GM10266 (cell line): ENCODE measurements at regions not wholly inside any gene's neighbourhood (a gene's known extent, or its start where the extent isn't known, plus 50 kb on each side); places are given as distances from the start of the nearest gene placed in this dataset.

Experiments used
- DNase-seq: peaks from one replicate; pipeline ENCODE4 v3.0.0; 2012; ENCODE audit errors: extremely low spot score
- TF ChIP-seq, protein P1 (sequence below): IDR thresholded peaks from 2 replicates; pipeline ENCODE4 v1.5.1; 2012; ENCODE audit warnings: mild to moderate bottlenecking, low read depth; ENCODE audit not compliant: control insufficient read depth, insufficient read depth; ENCODE audit errors: missing control alignments

DNA sequence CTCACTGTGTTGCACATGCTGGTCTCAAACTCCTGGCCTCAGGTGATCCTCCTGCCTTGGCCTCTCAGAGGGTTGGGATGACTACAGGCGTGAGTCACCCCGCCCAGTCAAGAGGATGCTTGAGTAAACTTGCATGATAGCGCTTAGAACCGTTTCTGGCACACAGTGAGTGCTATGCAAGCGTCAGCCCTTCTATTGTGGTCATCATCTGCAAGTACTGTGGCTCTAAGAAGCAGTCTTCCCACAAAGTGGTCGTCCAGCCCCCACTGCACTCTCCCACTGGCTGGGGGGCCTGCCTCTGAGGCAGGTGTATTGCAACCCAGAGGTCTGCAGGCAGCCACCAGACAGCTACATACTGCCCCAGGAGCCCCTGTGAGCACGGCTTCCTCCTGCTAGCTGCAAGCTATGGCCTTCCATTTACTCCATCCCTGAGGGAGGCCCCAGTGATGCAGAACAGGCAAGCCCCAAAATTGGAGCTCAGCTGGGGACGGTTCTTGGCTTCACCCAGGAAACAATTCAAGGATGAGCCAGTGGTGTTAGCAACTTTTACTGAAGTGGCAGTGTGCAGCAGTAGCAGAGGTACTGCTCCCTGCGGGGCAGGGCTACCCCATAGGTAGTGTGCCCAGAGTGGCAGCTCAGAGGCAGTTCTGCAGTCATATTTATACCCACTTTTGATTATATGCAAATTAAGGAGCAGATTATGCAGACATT lies 95.4 kb downstream of the LSM3 start:
- DNase-seq = no peak
- TF ChIP-seq, protein P1, sequence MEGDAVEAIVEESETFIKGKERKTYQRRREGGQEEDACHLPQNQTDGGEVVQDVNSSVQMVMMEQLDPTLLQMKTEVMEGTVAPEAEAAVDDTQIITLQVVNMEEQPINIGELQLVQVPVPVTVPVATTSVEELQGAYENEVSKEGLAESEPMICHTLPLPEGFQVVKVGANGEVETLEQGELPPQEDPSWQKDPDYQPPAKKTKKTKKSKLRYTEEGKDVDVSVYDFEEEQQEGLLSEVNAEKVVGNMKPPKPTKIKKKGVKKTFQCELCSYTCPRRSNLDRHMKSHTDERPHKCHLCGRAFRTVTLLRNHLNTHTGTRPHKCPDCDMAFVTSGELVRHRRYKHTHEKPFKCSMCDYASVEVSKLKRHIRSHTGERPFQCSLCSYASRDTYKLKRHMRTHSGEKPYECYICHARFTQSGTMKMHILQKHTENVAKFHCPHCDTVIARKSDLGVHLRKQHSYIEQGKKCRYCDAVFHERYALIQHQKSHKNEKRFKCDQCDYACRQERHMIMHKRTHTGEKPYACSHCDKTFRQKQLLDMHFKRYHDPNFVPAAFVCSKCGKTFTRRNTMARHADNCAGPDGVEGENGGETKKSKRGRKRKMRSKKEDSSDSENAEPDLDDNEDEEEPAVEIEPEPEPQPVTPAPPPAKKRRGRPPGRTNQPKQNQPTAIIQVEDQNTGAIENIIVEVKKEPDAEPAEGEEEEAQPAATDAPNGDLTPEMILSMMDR = no peak

DNA sequence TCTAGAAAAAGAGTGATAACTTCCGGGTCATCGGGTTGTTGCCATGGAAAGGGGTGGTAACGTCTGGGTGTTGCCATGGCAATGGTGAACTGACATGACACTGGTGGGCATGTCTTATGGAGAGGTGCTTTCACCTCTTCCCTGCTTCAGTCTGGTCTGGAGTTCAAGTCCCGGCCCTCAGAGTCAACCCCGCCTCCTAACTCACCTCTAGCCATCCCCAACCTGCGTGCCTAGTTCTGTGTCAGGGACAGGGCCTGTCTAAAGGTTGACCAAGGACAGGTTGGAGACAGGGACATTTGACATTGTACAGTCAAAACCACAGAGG lies 96.0 kb downstream of the LSM3 start:
- no peak for DNase-seq
- TF ChIP-seq, protein P1 = no peak

DNA sequence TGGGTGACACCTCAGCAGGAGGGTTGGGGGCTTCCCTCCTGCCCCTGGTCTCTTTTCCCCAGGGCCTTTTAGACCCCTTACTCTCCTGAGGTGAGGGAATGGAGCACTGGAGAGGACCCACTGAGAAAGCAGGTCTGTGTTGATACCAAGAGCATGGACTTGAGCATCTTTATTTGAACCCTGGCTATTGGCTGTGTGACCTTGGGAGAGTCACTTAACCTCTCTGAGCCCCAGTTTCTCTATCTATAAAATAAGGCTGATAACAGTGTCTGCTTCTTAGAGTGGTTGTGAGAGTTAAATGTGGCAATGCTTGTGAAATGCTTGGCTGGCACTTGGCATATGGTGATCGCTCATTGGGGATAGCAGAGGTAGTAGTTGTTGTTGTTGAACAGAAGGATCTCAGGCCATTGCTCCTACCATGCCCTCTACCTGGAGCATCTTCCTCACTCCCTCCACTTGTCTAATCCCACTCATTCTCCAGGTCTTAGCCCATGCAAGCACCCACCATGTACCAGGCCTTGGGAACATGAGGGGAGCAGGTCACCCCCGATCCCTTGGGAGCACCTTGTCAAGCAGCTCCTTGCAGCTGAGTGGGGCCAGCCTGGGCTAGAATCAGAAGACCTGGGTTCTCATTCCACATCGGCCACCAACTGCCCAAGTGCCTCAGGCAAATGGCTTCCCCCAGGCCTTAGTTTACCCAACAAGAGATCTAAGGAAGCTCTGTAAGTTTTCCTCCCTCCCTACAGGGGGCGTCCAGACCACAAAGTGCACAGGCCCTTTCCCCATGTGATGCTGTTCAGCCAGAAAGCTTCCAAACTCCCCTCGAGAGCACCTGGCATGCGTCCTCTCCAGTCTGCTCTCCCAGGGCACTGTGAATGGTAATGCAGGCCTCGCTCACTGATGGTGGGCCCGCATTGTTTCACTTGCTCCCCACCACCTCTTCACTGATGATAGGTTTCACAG lies 96.7 kb downstream of the LSM3 start:
- no peak for DNase-seq
- TF ChIP-seq, protein P1 = no peak

DNA sequence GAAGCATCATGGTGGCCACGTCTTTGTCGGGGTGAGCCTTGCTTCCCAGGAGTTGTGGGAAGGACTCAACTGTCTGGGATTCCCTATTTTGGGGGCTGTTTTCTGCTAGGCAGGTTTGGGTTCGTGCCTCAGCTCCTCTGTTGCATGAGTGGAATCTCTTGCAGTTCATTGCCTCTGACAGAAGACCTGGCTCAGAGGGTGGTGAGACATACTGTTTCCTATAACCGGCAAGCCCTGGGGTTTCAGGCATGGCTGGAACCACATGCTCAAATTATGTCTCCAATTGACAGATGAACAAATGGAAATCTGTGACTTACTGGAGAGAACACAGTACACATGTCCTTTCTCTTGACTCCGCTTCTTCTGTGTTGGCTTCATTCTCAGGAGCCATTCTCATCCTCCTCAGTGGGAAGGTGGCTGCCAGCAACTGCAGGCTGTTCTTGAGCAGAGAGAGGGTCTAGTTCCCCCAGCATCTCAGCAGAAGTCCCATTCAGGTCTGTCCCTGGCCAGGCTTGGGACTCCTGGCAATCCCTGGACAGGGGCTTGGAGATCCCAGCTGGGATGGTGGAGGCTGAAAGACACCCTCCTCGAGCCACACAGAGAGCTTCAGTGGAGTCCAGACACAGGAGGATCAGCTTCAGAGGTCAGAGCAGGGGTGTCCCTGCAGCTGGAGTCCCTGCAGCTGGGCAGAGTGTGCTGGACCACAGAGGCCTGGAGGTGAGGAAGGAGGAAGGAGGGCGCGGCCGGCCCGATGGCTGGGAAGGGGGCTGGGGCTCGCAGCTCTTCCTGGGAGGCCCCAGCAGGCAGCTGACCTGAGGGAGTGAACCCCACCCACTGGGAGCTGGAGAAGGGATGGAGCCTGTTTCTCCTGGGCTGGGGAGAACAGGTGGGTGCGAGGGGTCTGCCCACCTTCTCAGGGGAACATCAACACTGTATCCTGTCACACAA lies 97.6 kb downstream of the LSM3 start:
- TF ChIP-seq, protein P1 = no peak
- no peak for DNase-seq

DNA sequence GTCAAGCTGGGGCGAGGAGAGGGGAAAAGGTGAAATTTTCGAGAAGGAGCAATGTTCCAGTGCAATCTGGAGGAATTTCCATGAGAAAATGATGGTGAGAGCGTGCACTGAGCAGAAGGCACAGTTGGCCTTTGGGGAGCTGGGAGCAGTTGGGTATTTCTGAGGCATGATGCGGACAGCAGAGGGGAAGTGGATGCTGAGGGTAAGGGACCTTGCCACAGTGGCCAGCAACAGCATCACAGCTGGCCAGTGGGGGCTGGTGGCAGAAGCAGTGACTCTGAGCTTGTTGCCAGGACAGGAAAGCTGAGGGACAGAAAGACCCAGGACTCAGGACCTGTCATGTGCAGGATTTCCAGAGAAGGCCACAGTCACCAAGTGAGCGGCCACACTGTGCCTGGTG lies 98.9 kb downstream of the LSM3 start:
- DNase-seq = no peak
- TF ChIP-seq, protein P1 = no peak

DNA sequence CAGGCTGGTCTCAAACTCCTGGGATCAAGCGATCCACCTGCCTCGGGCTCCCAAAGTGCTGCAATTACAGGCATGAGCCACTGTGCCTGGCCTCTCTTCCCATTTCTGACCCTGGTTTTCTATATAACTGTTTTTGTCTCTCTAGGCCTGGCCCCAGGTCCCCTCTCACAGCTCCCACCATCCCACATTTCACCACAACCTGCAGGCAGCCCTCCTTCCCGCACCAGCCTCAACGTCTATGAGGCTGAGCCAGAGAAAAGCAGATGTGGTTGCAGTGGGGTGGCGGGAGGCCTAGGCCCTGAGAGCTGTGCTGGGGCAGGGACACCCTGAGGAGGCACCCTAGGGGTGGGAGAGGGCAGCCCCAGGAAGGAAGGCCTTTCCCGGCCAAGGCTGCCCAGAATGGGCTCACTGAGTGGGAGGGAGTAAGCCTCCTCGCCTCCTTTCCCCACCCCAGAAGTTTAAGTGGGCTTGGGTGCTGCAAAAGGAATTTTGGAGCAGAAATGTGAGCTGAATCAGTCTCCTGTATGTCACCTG lies 99.7 kb downstream of the LSM3 start:
- TF ChIP-seq, protein P1 = no peak

More for the DNA sequence above, 99.7 kb downstream of the LSM3 start:
- DNase-seq = no peak
